Endothelial cell of umbilical vein (primary cell): ENCODE measurements at regions not wholly inside any gene's neighbourhood (a gene's known extent, or its start where the extent isn't known, plus 50 kb on each side); places are given as distances from the start of the nearest gene placed in this dataset.

Experiments used
- CTCF ChIP-seq, 2 donors: IDR thresholded peaks; 1 replicate in 1 of 2; 2 replicates in 1 of 2; pipeline ENCODE4 v1.5.1; 2011; ENCODE audit warnings: low read length in 2 of 2, mild to moderate bottlenecking in 2 of 2, moderate library complexity in 2 of 2, control low read depth in 1 of 2, inconsistent platforms in 1 of 2, low read depth in 1 of 2; ENCODE audit not compliant: insufficient read depth in 1 of 2; ENCODE audit errors: extremely low read depth in 1 of 2
- MAX ChIP-seq: IDR thresholded peaks from 2 replicates; pipeline ENCODE4 v1.6.1; 2011; ENCODE audit not compliant: insufficient read depth, insufficient read length
- POLR2A ChIP-seq: IDR thresholded peaks from 2 replicates; pipeline ENCODE4 v1.6.1; 2012; ENCODE audit warnings: low read depth, mild to moderate bottlenecking, control low read depth, low read length
- POLR2AphosphoS5 ChIP-seq: IDR thresholded peaks from 2 replicates; pipeline ENCODE4 v1.6.1; 2012; ENCODE audit warnings: low read depth, mild to moderate bottlenecking, control low read depth, low read length, moderate library complexity; ENCODE audit not compliant: insufficient read depth

GRCh38 chr15:93477721-93478120 is 388.7 kb upstream of the RGMA start:
- TF ChIP-seq POLR2AphosphoS5 (no peak), CTCF (IDR thresholded peaks at IDR 0.05; ENCODE audit: extremely low read depth in 1 of 2, insufficient read depth in 1 of 2, low read depth in 1 of 2, low read length in 2 of 2) (no peak), POLR2A (no peak), MAX (no peak)
